HG02840 (cell line): ENCODE measurements at regions not wholly inside any gene's neighbourhood (a gene's known extent, or its start where the extent isn't known, plus 50 kb on each side); places are given as distances from the start of the nearest gene placed in this dataset.

Source experiments
- ATAC-seq: cut with Tn5 transposase; IDR thresholded peaks from one replicate; pipeline ENCODE4 v1.9.1; 2021; ENCODE audit warnings: mild to moderate bottlenecking, moderate library complexity, moderate number of reproducible peaks; ENCODE audit not compliant: unreplicated experiment, low FRiP score

DNA sequence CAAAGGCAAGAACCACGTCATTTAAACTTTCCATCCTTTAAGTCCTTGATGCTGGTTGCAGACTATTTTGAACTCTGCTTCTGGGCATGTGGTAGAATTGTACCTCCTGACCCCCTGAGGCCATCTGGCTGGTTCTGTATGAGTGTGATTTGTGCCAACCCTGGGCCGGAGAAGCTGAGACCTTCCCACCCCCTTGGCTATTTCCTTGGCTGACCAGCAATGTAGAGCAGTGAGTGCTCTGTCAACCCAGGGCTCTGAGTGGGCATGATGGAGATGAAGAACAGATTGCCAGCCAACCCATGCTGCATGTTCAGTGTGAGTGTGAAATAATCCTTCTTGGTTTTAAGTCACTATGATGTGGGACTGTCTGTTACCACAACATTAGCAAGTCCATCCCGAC, 82.1 kb upstream of the RASGRP1 start:
- no peak for ATAC-seq

GRCh38 chr15:38647683-38648082, 83.1 kb upstream of the RASGRP1 start:
- no peak for ATAC-seq

GRCh38 chr15:38648121-38648843, 83.7 kb upstream of the RASGRP1 start:
- no peak for ATAC-seq

DNA sequence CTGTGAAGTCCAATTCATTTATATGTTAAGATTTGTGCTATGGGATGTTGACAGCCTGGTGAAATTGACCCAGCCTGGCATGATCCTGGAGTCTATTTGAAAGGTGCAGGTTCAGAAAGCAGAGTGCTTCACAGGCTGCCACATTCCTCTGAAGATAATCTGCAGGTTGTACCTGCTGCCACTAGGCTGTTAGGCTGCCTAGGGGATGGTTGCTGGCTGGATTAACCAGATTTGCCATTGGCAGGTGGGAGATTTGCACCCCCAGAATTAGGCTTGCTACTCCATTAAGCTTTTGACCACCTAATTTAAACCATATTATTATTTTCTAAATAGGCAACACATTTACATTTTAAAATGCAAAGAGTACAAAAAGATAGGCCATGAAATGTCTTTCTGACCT, 85.8 kb upstream of the RASGRP1 start:
- ATAC-seq: no peak

DNA sequence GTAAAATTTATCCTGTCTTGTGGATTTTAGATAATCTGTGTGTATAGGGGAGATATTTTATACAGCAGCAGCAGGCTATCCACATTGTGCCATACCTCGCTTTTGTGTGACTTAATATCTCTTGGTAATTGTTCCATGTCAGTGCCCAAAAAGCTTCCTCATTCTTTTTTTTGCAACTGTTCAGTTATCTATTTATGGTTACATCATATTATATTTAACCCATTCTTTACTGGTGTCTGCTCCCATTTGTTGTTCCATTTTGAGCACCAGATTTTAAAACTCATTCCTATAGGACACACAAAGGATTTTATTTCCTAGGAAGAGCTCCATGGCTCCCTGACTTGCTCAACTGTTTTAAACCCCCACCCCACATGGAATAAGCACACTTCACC, 86.3 kb upstream of the RASGRP1 start:
- no peak for ATAC-seq

DNA sequence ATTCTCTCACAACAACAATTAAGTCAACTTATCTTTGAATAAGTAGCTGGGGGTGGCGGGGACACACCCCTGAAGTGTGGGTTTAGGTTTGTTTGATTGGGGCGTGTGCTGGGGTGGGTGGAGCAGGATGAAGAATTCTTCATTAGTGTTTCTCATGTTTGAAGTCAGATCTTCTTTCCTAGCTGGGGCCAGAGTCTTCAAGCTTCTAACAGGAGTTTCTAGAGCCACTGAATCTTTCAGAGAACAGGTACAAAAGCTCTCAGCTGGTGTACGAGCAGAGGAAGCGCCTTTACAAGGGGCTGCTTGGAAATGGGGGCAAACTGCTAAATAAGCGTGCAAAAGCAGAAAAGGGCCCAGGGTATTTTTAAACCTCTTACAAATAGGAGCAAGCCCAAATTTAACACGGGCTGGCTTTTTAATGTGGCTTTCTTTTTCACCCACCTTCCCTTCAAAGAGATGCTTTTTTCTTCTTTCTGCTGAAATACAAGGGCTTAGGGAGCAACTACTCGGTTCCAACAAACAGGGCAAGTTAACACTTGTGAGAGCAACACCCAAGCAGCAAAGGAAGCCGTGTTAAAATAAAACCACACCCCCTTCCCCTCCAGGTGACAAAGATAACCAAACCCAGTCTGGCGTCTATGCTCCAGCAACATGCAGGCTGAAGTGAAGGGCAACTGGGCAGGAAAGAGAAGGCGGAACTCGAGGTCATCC, 86.9 kb upstream of the RASGRP1 start:
- ATAC-seq: no peak

- ATAC-seq: no peak
Observed at GRCh38 chr15:38652183-38652794, 87.7 kb upstream of the RASGRP1 start.

- no peak for ATAC-seq
Observed at GRCh38 chr15:38652998-38653397, 88.4 kb upstream of the RASGRP1 start.

GRCh38 chr15:38658431-38658830, 93.8 kb upstream of the RASGRP1 start:
- ATAC-seq: no peak

DNA sequence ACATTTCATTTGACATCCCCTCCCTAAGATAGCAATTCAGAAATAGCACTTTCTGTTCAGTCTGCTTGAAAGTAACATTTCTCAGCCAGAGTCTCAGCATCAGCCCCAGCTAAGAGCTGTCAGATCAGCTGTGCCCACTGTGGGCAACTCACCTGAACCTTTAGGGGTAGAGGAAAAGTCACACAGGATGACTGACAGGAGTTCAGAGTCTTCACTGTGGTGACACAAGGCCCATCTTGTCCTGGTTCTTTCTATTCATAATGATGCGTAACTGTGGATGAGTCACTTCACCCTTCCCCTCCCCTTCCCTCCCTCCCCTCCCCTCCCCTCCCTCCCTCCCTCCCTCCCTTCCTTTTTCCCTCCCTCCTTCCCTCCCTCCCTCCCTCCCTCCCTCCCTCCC, 96.1 kb upstream of the RASGRP1 start:
- ATAC-seq: no peak

DNA sequence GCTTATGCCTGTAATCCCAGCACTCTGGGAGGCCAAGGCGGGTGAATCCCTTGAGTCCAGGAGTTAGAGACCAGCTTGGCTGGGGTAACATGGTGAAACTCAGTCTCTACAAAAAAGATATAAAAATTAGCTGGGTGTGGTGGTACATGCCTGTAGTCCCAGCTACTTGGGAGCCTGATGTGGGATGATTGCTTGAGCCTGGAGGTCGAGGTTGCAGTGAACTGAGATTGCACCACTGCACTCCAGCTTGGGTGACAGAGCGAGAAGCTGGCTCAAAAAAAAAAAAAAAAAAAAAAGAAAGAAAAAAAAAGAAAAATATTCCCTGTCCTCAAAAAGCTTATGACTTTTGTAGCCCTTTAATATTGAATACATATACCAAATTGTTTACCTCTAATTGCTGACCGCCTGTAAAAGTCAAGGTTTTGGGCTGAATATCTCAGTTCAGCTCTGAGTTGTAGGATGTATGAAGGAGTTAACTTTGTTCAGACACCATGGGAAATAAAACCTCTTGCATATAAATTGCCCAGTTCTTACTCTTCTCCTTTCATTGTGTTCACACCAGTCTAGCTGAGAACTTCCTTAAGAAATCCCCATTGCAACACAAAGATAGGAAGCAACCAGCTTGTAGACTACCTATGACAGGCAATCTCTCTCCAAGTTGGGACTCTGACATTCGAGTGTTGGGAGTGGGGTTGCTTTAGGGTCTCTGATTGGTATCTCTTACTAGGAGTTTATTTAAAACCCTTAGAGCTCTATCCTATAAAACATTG, 97.6 kb upstream of the RASGRP1 start:
- no peak for ATAC-seq

DNA sequence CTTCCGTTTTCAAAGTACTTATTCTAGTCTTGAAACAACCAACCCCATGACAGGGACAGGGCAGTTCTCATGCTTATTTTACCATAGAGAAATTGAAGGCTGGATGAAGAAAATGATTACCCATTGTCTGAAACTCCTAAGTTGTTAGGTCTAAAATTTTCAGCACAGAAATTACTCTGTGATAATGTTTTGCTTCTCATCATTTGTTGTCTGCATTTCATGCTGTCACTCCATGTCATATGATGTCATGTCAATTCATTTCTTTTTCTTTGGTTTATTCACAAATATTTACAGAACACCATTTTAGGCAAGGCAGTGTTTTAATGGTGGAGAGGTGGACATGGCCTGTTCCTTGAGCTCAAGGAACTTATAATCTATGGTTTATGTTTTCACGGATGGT, 98.2 kb upstream of the RASGRP1 start:
- no peak for ATAC-seq

DNA sequence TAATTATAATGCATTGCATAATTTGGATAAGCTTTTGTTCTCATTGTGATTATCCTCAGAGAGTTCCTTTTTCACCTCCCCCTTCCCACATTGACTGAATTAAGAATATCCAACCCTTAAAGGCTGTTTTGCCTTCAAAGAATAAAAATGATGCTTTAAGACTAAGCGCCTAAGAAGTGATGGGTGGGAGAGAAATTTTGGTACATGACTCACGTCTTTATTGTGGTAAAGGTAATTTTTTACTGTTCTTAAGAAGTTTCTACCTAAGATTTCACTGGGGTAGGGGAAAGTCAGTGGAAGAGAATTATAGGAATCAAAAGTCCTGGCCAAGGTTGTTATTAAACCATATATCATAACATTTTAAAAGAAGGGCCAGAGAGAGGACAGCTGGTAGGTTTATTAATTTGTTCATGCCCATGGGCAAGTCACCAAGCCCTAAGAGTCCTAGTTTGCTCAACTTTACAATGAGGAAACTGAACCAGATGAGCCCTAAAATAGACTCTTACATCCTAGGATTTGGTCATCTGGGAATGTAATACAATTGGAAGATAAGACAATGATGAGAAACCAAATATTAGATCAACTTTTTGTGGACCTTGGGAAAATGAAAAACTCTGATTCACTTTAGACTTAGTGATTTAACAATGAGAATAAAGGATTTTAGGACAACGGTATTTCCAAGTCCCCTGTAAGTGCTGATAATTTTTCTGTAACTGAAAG, 101.1 kb upstream of the RASGRP1 start:
- ATAC-seq: no peak

- ATAC-seq: no peak
Observed at GRCh38 chr15:38666865-38667510, 102.4 kb upstream of the RASGRP1 start.

DNA sequence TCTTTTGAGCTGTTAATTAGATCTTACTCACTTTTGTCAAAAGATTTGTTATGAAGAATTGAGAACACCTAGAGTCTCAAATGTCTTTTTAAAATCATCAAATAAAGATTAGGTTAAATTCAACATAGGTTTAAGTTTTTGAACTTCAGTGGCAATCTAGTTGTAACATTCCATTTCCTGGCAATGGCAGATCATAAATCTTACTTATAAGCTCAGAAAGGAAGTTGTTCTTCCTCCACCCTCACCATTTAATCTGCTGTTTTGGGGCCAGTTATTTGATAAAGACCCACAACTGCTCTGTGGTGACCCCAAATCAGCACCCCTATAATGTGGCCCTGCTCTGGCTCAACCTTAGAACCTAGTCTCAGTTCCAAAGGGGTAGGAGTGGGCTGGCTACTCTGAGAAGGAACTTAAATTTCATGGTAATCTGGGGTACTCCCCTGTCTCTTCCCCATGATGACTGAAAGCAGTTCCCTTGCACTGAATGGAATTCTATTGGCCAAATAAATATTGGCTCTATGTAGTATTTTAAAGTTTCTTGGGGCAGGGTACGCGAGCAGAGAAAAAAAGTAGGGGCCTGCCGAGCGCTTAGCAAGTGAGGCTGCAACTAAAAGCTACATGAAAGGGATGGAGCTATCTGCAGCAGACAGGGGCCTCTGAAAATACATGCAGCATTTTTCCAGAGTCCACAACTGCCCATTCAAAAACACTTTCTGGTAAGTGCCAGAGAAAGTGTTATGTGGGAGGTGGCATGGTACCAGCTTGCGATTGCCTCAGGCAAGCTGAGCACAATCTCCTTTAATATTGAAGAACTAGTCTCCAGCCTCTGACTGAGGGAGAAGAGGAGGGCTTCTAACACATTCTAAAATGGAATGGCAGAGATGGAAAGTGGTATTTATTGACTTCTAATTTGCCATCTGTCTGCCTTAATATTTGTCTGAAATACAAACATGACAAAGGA, 103.6 kb upstream of the RASGRP1 start:
- ATAC-seq: no peak

GRCh38 chr15:38668898-38669391, 104.3 kb upstream of the RASGRP1 start:
- ATAC-seq: no peak

DNA sequence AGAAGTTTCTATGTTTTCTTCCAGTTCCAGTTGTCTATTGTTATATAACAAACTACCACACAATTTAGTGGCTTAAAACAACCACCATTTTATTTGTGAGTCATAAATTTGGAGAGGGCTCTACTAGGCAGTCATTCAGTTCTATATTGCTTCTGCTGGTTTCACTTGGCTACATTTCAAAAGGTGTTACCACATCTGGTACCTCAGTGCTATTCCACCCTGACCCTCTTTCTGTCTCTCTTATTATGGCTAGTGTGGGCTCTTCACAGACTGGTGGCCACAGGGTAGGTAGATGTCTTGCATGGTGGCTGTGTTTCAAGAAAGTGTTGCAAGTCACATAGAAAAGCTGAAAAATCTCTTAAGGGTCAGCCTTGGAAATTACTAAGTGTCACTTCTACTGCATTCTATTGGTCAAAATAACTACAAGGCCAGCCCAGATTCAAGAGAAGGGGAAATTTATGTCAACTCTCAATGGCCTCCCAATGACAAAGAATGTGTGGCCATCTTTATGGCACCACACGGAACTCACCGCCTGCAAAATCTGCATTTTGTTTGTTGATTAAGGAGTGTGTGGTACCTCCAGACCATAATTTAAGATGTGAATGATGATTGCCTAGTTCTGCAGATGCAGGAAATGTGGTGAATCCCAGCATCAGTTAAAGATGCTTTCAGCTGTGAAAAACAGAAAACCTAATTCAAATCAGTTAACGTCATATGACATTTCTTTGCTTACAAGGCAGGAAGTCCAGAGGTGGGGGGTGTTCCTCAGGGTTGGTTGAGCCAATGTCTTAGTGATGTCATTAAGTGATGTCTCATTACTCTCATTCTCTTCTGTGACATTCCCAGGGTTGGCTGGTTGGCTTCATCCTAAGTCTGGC, 105.8 kb upstream of the RASGRP1 start:
- no peak for ATAC-seq

DNA sequence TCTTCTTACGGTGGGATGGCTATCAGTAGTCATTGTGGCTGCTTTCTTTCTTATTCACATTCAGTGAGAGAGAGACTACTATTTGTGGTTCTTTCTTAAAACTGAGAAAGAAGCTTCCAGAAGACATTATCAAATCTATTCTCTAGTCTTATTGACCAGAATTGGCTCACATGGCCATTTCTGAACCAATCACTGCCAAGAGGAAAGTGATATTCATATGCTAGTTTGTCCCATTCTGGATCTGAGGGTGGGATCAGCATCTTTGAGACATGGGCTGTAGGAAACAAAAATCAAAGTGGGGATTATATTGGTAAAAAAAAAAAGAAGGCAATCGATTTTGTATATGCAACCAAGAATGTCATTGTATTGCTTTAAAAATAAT, 106.4 kb upstream of the RASGRP1 start:
- no peak for ATAC-seq
